Thymus (tissue), 11 donors: ENCODE measurements at regions not wholly inside any gene's neighbourhood (a gene's known extent, or its start where the extent isn't known, plus 50 kb on each side); places are given as distances from the start of the nearest gene placed in this dataset.

Experiments
- DNase-seq, 9 donors: peaks; one replicate each; pipeline ENCODE4 v3.0.0-alpha.2; 2013; ENCODE audit warnings: low spot score in 9 of 9, low read depth in 6 of 9, missing footprints in 1 of 9
- H3K27ac ChIP-seq, 2 donors: one replicate each; pipeline ENCODE4 v1.5.1; 2013; ENCODE audit warnings: control low read depth in 1 of 2, low read depth in 1 of 2, low read length in 1 of 2, mild to moderate bottlenecking in 1 of 2, moderate library complexity in 1 of 2
- H3K27me3 ChIP-seq, 2 donors: one replicate each; pipeline ENCODE4 v1.5.1; 2013; ENCODE audit warnings: low read length in 1 of 2; ENCODE audit not compliant: control insufficient read depth in 2 of 2, insufficient read depth in 1 of 2
- H3K36me3 ChIP-seq, 2 donors: one replicate each; pipeline ENCODE4 v1.5.1; 2013; ENCODE audit warnings: low read length in 1 of 2, mild to moderate bottlenecking in 1 of 2, moderate library complexity in 1 of 2; ENCODE audit not compliant: control insufficient read depth in 2 of 2, insufficient read depth in 2 of 2
- H3K4me1 ChIP-seq, 2 donors: one replicate each; pipeline ENCODE4 v1.5.1; 2013; ENCODE audit warnings: low read length in 2 of 2; ENCODE audit not compliant: control insufficient read depth in 2 of 2, insufficient read depth in 2 of 2
- H3K4me3 ChIP-seq, 2 donors: one replicate each; pipeline ENCODE4 v1.5.1; 2013; ENCODE audit warnings: low read length in 2 of 2, control low read depth in 1 of 2, mild to moderate bottlenecking in 1 of 2
- H3K9me3 ChIP-seq, 2 donors: one replicate each; pipeline ENCODE4 v1.5.1; 2013; ENCODE audit warnings: low read length in 1 of 2, mild to moderate bottlenecking in 1 of 2; ENCODE audit not compliant: control insufficient read depth in 2 of 2, insufficient read depth in 1 of 2
- WGBS: extraction: QIAGEN DNeasy Blood & Tissue Kit; methylation state at CpG from one replicate; pipeline ENCODE4 v1.1.7; 2013; 5-methylcytosine and 5-hydroxymethylcytosine counted together
- donor health status: healthy.

GRCh38 chr20:24337069-24337468 lies 132.4 kb upstream of the SYNDIG1 start:
- Histone ChIP-seq H3K27me3 (no peaks in the 10 kb centered on the region), H3K4me3 (no peak overlapping the region), H3K36me3 (no peaks in the 10 kb centered on the region), H3K27ac (no peak overlapping the region), H3K4me1 (peaks cover 0 to 3% of the 10 kb centered on the region in 2 donors), H3K9me3 (no peaks in the 10 kb centered on the region)
- 29% methylated on average over 4 of the region's 4 CpGs for WGBS
- peak in 1 of 9 donors; percentile 3 for DNase-seq

DNA sequence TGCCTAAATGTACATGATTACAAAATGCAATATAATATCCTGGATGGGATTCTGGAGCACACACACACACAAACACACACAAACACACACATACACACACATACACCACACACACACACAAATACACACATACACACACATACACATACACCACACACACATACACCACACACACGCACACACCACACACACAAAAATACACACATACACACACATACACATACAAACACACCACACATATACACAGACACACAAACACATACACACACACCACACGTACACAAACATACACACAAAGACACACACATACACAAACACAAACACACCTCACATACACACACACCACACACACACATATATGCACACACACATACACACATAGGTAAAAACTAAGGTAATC lies 134.6 kb upstream of the SYNDIG1 start:
- Histone ChIP-seq H3K9me3 (no peaks in the 10 kb centered on the region), H3K4me3 (no peak overlapping the region), H3K36me3 (no peaks in the 10 kb centered on the region), H3K27ac (no peak overlapping the region), H3K4me1 (peaks cover 0 to 3% of the 10 kb centered on the region in 2 donors), H3K27me3 (no peaks in the 10 kb centered on the region)
- WGBS: 96% methylated on average over 2 of the region's 2 CpGs
- no peak for DNase-seq

GRCh38 chr20:24332956-24333355 lies 136.5 kb upstream of the SYNDIG1 start:
- Histone ChIP-seq H3K27me3 (no peaks in the 10 kb centered on the region), H3K4me1 (peaks cover 0 to 3% of the 10 kb centered on the region in 2 donors), H3K9me3 (no peaks in the 10 kb centered on the region), H3K4me3 (no peak overlapping the region), H3K27ac (no peak overlapping the region), H3K36me3 (no peaks in the 10 kb centered on the region)
- peak in 1 of 9 donors; percentile 5 for DNase-seq

- Histone ChIP-seq H3K27me3 (no peaks in the 10 kb centered on the region), H3K36me3 (no peaks in the 10 kb centered on the region), H3K27ac (no peak overlapping the region), H3K4me1 (no peaks in the 10 kb centered on the region), H3K4me3 (no peak overlapping the region), H3K9me3 (no peaks in the 10 kb centered on the region)
- no peak for DNase-seq
- WGBS: 98% methylated on average over 4 of the region's 4 CpGs
Measured at GRCh38 chr20:24331939-24332338, 137.5 kb upstream of the SYNDIG1 start.

DNA sequence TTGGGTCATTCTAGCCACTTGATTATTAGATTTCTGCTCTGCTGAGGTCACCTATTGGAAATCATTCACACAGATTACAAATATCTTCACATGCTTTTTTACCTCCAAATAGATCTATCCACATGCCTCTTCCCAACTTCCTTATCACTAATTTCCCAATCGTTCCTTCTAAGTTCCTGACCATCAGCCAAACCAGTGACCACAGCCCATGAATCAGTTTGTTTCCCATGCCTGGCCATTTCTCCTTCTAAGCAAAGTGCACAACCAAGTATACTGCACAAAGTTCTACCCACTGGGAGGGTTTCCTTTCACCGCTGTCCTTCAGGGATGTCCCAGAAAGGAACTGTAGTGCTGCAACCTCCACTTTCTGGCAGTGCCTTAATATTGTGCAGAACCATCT lies 140.5 kb upstream of the SYNDIG1 start:
- Histone ChIP-seq H3K27ac (no peak overlapping the region), H3K9me3 (no peaks in the 10 kb centered on the region), H3K27me3 (no peaks in the 10 kb centered on the region), H3K36me3 (no peaks in the 10 kb centered on the region), H3K4me3 (no peak overlapping the region), H3K4me1 (no peaks in the 10 kb centered on the region)
- 98% methylated on average over 2 of the region's 2 CpGs for WGBS
- DNase-seq: no peak

GRCh38 chr20:24321973-24322372 lies 147.5 kb upstream of the SYNDIG1 start:
- no peak overlapping the region for H3K27ac ChIP-seq
- peaks cover 9 to 20% of the 10 kb centered on the region in 2 donors for H3K4me1 ChIP-seq
- no peak for DNase-seq
- 92% methylated on average over 3 of the region's 3 CpGs for WGBS
- no peaks in the 10 kb centered on the region for H3K36me3 ChIP-seq
- H3K4me3 ChIP-seq: no peak overlapping the region
- no peaks in the 10 kb centered on the region for H3K27me3 ChIP-seq
- H3K9me3 ChIP-seq: no peaks in the 10 kb centered on the region

GRCh38 chr20:24318569-24319352 lies 150.7 kb upstream of the SYNDIG1 start:
- H3K27me3 ChIP-seq: no peaks in the 10 kb centered on the region
- H3K4me3 ChIP-seq: no peak overlapping the region
- no peaks in the 10 kb centered on the region for H3K36me3 ChIP-seq
- no peaks in the 10 kb centered on the region for H3K9me3 ChIP-seq
- H3K4me1 ChIP-seq: peaks cover 9 to 20% of the 10 kb centered on the region in 2 donors
- no peak overlapping the region for H3K27ac ChIP-seq
- WGBS: 48% methylated on average over 15 of the region's 15 CpGs
- DNase-seq: peak in 1 of 9 donors; percentile 23

GRCh38 chr20:24317224-24317623 lies 152.2 kb upstream of the SYNDIG1 start:
- Histone ChIP-seq H3K27me3 (no peaks in the 10 kb centered on the region), H3K4me3 (no peak overlapping the region)

GRCh38 chr20:24316731-24317130 lies 152.7 kb upstream of the SYNDIG1 start:
- WGBS: 64% methylated on average over 2 of the region's 2 CpGs
- no peaks in the 10 kb centered on the region for H3K9me3 ChIP-seq

More at GRCh38 chr20:24317224-24317623, 152.2 kb upstream of the SYNDIG1 start:
- 85% methylated on average over 5 of the region's 5 CpGs for WGBS
- Histone ChIP-seq H3K9me3 (no peaks in the 10 kb centered on the region), H3K27ac (no peak overlapping the region), H3K36me3 (no peaks in the 10 kb centered on the region), H3K4me1 (peaks cover 9 to 20% of the 10 kb centered on the region in 2 donors)
- DNase-seq: no peak

More at GRCh38 chr20:24316731-24317130, 152.7 kb upstream of the SYNDIG1 start:
- H3K36me3 ChIP-seq: no peaks in the 10 kb centered on the region
- no peak for DNase-seq
- H3K27me3 ChIP-seq: no peaks in the 10 kb centered on the region
- H3K27ac ChIP-seq: no peak overlapping the region
- no peak overlapping the region for H3K4me3 ChIP-seq
- H3K4me1 ChIP-seq: peaks cover 9 to 20% of the 10 kb centered on the region in 2 donors
